Frontal cortex (tissue), 3 donors: ENCODE measurements at regions not wholly inside any gene's neighbourhood (a gene's known extent, or its start where the extent isn't known, plus 50 kb on each side); places are given as distances from the start of the nearest gene placed in this dataset.
"Not testable (repeated sequence)": the region's sequence is repeated elsewhere in the genome, so short reads cannot be mapped to it uniquely, and the experiment has no call there.

Source experiments
- DNase-seq, 2 donors: peaks; one replicate each; pipeline ENCODE4 v3.0.0; 2012; ENCODE audit warnings: low spot score in 2 of 2
- FAIRE-seq: peaks from 2 replicates; lab custom pipeline; 2012; peaks lifted over from hg19 to GRCh38; lab: Jason Lieb, UNC
- donor health status: control.
- donor health status: control.
- donor health status: control.

DNA sequence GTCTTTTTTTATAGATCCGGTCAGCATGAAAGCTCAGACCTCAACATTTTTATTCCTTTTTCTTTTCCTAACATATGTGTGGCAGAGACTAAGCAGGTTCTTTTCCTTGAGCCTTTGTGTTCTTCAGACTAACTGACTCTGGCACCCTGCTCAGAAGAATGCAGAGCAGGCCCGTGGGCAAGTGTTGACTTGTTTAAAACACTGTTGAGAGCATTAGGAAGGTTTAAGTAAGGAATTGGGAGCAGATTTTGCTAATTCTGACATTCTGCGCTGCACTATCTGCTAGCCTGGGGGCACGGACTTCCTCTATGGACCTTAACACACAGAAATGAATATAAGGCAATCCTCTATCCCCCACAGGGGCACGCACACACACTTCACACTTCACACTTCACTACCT, 182.5 kb upstream of the PIK3R1 start:
- FAIRE-seq, result no peak

DNA sequence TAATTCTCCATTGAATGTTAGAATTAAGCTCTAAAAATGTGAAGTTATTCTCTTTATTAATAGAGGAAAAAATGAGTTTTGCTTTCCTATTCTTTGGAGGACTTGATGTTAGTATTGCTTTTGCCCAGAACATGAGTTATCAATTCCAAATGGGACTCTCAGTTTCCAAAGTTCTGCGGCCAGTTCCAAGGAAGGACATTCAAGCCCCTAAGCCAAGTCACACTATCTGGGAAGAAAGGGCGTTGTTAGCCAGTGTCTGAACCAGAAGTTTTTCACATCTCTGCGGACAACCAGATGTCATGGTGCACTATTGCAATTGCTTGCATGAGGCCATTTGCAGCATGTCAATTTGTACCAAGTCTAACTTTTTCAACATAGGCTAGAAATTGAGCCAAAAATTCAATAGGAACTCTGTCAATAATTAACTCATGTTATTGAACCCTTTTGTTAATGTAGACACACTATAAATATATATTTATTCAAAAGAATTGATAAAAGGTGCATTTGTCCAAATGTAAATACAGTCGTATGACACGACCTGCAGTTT, 183.3 kb upstream of the PIK3R1 start:
- FAIRE-seq (no peak), DNase-seq (no peak)

More for the DNA sequence above, 182.5 kb upstream of the PIK3R1 start:
- no peak for DNase-seq

DNA sequence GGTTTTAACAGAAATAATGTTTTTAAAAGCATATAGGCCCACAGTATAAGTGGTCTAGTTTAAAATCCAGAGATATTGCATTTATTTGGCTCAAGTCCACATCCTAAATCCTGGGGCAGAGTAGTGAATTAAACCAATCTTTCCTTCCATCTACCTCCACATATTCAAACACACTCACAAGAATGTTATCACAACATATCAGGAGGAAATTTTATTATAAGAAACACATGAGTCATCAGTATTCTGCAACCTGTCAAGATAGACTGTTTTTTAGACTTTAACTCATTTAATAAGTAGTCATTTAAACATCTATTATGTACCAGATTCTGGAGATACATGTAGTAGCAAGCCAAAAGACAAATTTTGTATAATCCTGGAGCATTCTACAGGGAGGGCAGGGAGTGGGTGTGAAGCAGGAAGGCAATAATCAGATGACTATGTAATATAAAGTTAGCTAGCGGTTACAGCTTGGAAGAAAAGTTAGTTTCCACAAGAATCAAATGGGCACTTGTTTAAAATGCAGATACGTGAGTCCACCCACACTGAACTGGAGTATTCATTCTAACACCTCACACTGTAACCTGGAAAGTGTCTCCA, 187.3 kb upstream of the PIK3R1 start:
- FAIRE-seq (no peak), DNase-seq (no peak)

GRCh38 chr5:68027519-68027918, 188.0 kb upstream of the PIK3R1 start:
- DNase-seq (no peak), FAIRE-seq (no peak)

- DNase-seq, result no peak
- FAIRE-seq, result no peak
These were observed 189.3 kb upstream of the PIK3R1 start for GRCh38 chr5:68026092-68026885.

DNA sequence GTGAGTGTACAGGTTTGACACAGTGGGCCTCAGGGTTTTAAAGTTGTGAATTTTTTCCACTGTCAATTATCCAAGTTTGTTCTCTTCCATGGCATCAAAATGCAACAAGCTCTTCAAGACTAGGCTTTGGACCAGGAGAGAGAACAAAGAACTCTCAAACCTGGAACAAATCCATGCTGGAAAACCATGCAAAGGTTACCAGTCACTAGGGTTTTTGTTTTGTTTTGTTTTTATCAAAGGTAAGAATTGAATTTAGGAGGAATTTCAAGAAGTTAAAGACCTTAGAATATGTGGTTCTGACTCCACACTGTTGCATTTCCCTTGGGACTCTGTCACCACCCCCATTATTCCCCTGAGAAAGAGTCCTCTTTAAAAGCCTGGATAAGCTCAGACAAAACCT, 191.1 kb upstream of the PIK3R1 start:
- DNase-seq (no peak), FAIRE-seq (no peak)

DNA sequence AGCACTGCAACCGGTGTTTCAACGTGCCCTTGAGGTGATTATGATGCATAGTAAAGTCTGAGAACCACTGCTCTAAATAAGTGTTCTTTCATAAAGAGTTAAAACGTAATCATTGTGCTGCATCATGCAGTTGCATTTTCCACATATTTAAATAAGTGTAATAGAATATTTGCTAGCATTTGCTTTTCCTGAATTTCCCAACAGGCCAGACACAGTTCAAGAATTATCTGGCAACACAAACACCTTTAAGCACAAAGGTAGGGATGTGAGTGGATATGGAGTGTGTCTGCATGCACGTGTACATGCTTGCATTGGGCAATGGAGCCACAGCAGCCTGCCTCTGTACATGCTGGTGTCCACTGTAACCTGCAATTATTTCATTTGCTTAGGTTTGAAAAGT, 193.6 kb upstream of the PIK3R1 start:
- FAIRE-seq, result no peak
- no peak for DNase-seq

- DNase-seq, result no peak
- no peak for FAIRE-seq
These were observed 194.3 kb upstream of the PIK3R1 start for GRCh38 chr5:68021227-68021626.

GRCh38 chr5:68020461-68020969, 195.0 kb upstream of the PIK3R1 start:
- not testable (repeated sequence) for DNase-seq, FAIRE-seq

- peak; percentile 23 for FAIRE-seq
- no peak for DNase-seq
These were observed 199.9 kb upstream of the PIK3R1 start for GRCh38 chr5:68015381-68016302.

DNA sequence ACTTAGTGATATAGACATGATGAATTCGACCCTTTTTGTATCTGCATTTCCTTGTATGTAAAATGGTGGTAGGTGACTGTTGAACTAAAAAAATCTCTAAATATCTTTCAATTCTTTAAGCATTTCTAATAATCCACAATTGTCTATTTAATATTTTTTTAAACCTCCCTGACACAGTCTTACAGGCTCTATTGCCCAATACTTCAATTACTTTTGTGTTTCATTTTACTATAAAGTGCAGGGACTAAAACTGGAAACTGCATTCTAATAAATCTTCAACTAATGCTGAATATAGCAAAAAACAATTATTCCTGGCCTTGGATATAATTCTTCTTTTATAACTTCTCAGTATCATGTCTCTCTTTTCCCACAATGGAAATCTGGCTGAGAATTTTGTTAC, 202.7 kb upstream of the PIK3R1 start:
- no peak for FAIRE-seq
- no peak for DNase-seq

- no peak for FAIRE-seq
These were observed 203.1 kb upstream of the PIK3R1 start for GRCh38 chr5:68012429-68012828.

GRCh38 chr5:68011801-68012200, 203.8 kb upstream of the PIK3R1 start:
- no peak for DNase-seq
- FAIRE-seq, result no peak

More at GRCh38 chr5:68012429-68012828, 203.1 kb upstream of the PIK3R1 start:
- DNase-seq, result no peak

- FAIRE-seq, result no peak
These were observed 204.2 kb upstream of the PIK3R1 start for GRCh38 chr5:68011259-68011760.

DNA sequence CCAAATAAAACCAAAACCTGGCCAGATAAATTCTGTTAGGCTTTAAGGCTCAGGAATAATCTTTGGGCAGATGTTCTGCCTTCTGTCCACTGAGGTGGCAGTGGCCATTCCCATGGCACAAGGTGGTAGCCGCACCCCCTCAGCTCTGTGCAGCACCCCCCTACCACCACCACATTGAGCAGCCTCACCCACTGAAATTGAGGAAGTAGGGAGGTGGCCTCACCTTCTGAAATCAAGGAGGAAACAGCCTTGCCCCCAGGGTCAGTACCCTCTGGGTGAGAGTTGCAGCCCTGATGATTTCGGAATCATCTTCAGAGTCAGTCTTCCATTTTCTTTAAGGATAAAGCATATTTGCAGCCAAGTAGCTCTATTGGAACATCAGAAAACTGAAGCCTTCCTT, 204.8 kb upstream of the PIK3R1 start:
- FAIRE-seq (no peak), DNase-seq (no peak)

More at GRCh38 chr5:68011259-68011760, 204.2 kb upstream of the PIK3R1 start:
- DNase-seq, result no peak

- DNase-seq (no peak), FAIRE-seq (no peak)
These were observed 208.1 kb upstream of the PIK3R1 start for GRCh38 chr5:68007451-68007850.

GRCh38 chr5:68002836-68003235, 212.7 kb upstream of the PIK3R1 start:
- FAIRE-seq, result no peak

GRCh38 chr5:68000805-68001204, 214.8 kb upstream of the PIK3R1 start:
- no peak for FAIRE-seq
- no peak for DNase-seq

More at GRCh38 chr5:68002836-68003235, 212.7 kb upstream of the PIK3R1 start:
- no peak for DNase-seq

GRCh38 chr5:67999391-67999790, 216.2 kb upstream of the PIK3R1 start:
- FAIRE-seq, result no peak

More at GRCh38 chr5:67999391-67999790, 216.2 kb upstream of the PIK3R1 start:
- DNase-seq, result no peak
